Ishikawa (cell line): ENCODE measurements at regions not wholly inside any gene's neighbourhood (a gene's known extent, or its start where the extent isn't known, plus 50 kb on each side); places are given as distances from the start of the nearest gene placed in this dataset.

Experiments
- CEBPB ChIP-seq: IDR thresholded peaks from 2 replicates; pipeline ENCODE4 v1.6.1; 2012
- CREB1 ChIP-seq: IDR thresholded peaks from 2 replicates; pipeline ENCODE4 v1.6.1; 2012; ENCODE audit warnings: low read depth
- EGR1 ChIP-seq: IDR thresholded peaks from 2 replicates; pipeline ENCODE4 v1.6.1; 2012
- EP300 ChIP-seq: IDR thresholded peaks from 2 replicates; pipeline ENCODE4 v1.6.1; 2012; ENCODE audit warnings: borderline replicate concordance
- FOXM1 ChIP-seq: IDR thresholded peaks from 2 replicates; pipeline ENCODE4 v1.6.1; 2012; ENCODE audit warnings: low read depth, borderline replicate concordance
- MAX ChIP-seq: IDR thresholded peaks from 2 replicates; pipeline ENCODE4 v1.6.1; 2012
- NFIC ChIP-seq: IDR thresholded peaks from 2 replicates; pipeline ENCODE4 v1.6.1; 2012
- RAD21 ChIP-seq: IDR thresholded peaks from 2 replicates; pipeline ENCODE4 v1.6.1; 2012; ENCODE audit warnings: low read depth
- REST ChIP-seq: IDR thresholded peaks from 2 replicates; pipeline ENCODE4 v1.6.1; 2012; ENCODE audit warnings: low read depth, mild to moderate bottlenecking
- TAF1 ChIP-seq: IDR thresholded peaks from 2 replicates; pipeline ENCODE4 v1.6.1; 2012; ENCODE audit warnings: low read depth, mild to moderate bottlenecking
- TCF12 ChIP-seq: IDR thresholded peaks from 2 replicates; pipeline ENCODE4 v1.6.1; 2012; ENCODE audit warnings: low read depth
- TEAD4 ChIP-seq: IDR thresholded peaks from 2 replicates; pipeline ENCODE4 v1.6.1; 2012
- USF1 ChIP-seq: IDR thresholded peaks from 2 replicates; pipeline ENCODE4 v1.6.1; 2012
- YY1 ChIP-seq: IDR thresholded peaks from 2 replicates; pipeline ENCODE4 v1.6.1; 2012; ENCODE audit warnings: low read depth
- ZBTB7A ChIP-seq: IDR thresholded peaks from 2 replicates; pipeline ENCODE4 v1.6.1; 2012; ENCODE audit warnings: low read depth

GRCh38 chr5:159630545-159630944, 285.7 kb upstream of the ADRA1B start:
- no peak for TF ChIP-seq YY1
- no peak for TF ChIP-seq EP300
- TF ChIP-seq EGR1 = no peak
- TF ChIP-seq TEAD4 = no peak
- TF ChIP-seq TAF1 = no peak
- no peak for TF ChIP-seq CEBPB
- no peak for TF ChIP-seq USF1
- no peak for TF ChIP-seq FOXM1

GRCh38 chr5:159631001-159631400, 285.3 kb upstream of the ADRA1B start:
- TF ChIP-seq USF1 (no peak), TAF1 (no peak), CREB1 (no peak), NFIC (no peak), YY1 (no peak)

- TF ChIP-seq CEBPB (no peak), TEAD4 (no peak)
These were observed 283.4 kb upstream of the ADRA1B start for GRCh38 chr5:159632866-159633265.

- TF ChIP-seq EP300 (no peak), CEBPB (no peak), CREB1 (no peak), TAF1 (no peak), EGR1 (no peak), ZBTB7A (no peak), TCF12 (no peak), USF1 (no peak), RAD21 (no peak), YY1 (no peak), FOXM1 (no peak), TEAD4 (no peak), MAX (no peak), NFIC (no peak), REST (no peak)
These were observed 277.8 kb upstream of the ADRA1B start for GRCh38 chr5:159638481-159638880.

GRCh38 chr5:159638954-159639559, 277.2 kb upstream of the ADRA1B start:
- TF ChIP-seq ZBTB7A = no peak
- no peak for TF ChIP-seq TEAD4
- no peak for TF ChIP-seq USF1
- no peak for TF ChIP-seq EP300
- no peak for TF ChIP-seq CEBPB
- TF ChIP-seq FOXM1 = no peak
- TF ChIP-seq TAF1 = no peak
- TF ChIP-seq MAX = no peak
- no peak for TF ChIP-seq EGR1
- TF ChIP-seq RAD21 = no peak
- TF ChIP-seq YY1 = no peak
- no peak for TF ChIP-seq CREB1
- TF ChIP-seq TCF12 = no peak

- TF ChIP-seq RAD21 = no peak
- TF ChIP-seq MAX = no peak
- no peak for TF ChIP-seq TEAD4
- TF ChIP-seq ZBTB7A = no peak
- no peak for TF ChIP-seq REST
- TF ChIP-seq EGR1 = no peak
- TF ChIP-seq USF1 = no peak
- TF ChIP-seq TCF12 = no peak
- TF ChIP-seq EP300 = no peak
- TF ChIP-seq NFIC = no peak
- TF ChIP-seq YY1 = no peak
- no peak for TF ChIP-seq CREB1
- no peak for TF ChIP-seq TAF1
- no peak for TF ChIP-seq CEBPB
- no peak for TF ChIP-seq FOXM1
These were observed 276.7 kb upstream of the ADRA1B start for GRCh38 chr5:159639590-159639989.
